K562 (cell line): ENCODE measurements at regions not wholly inside any gene's neighbourhood (a gene's known extent, or its start where the extent isn't known, plus 50 kb on each side); places are given as distances from the start of the nearest gene placed in this dataset.

Experiments used
- ATAC-seq: fragments of 200-7000 bp; cut with Tn5 transposase; 3 replicates; pipeline ENCODE4 v1.9.1; 2020; ENCODE audit warnings: moderate library complexity
- BruUV-seq: library from RNA; stranded (reverse); fragments of 400-500 nt; replicated peaks from 2 replicates; lab custom pipeline; 2021; lab: Mats Ljungman, UMichigan
- CTCF ChIA-PET: fragments of 300-600 bp; formaldehyde crosslinking; extraction: SDS; loops from one replicate; lab custom pipeline; 2021; ENCODE audit warnings: low intra/inter-chr PET ratio; lab: Yijun Ruan, JAX
- POLR2A ChIA-PET: fragments of 300-600, 350-650 bp; sonication (Branson Sonifier 250); formaldehyde crosslinking; extraction: SDS; loops from one replicate; lab custom pipeline; 2021; ENCODE audit warnings: antibody characterized with exemption, inconsistent platforms; lab: Yijun Ruan, JAX
- DNase-seq, 4 experiments: peaks; one replicate each; pipeline versions ENCODE4 v3.0.0 to v3.0.0-alpha.2; 2011 to 2018; ENCODE audit warnings: low spot score in 3 of 4, mixed read lengths in 3 of 4; ENCODE audit errors: extremely low read depth in 1 of 4
- FAIRE-seq: peaks from 2 replicates; lab custom pipeline; 2011; peaks lifted over from hg19 to GRCh38; lab: Jason Lieb, UNC
- H2AFZ ChIP-seq: 2 replicates; pipeline ENCODE4 v1.6.0; 2011; ENCODE audit warnings: low read depth, low read length, control low read depth, inconsistent platforms
- H3K27ac ChIP-seq: fragments of 200-600 bp; 3 replicates; pipeline ENCODE4 v1.8.0; 2011; ENCODE audit warnings: low read depth, mild to moderate bottlenecking, control low read depth, inconsistent platforms, low read length, moderate library complexity, mixed read lengths; ENCODE audit errors: extremely low read depth
- H3K27me3 ChIP-seq, 2 experiments: fragments of 300-600 bp in 1 of 2; 2 replicates in 1 of 2; 3 replicates in 1 of 2; pipeline versions ENCODE4 v1.6.0 to v1.8.0; 2011; ENCODE audit warnings: inconsistent platforms in 2 of 2, low read length in 2 of 2, mild to moderate bottlenecking in 1 of 2, mixed read lengths in 1 of 2, moderate library complexity in 1 of 2; ENCODE audit not compliant: control insufficient read depth in 2 of 2, insufficient read depth in 2 of 2
- H3K36me3 ChIP-seq: fragments of 300-600 bp; 3 replicates; pipeline ENCODE4 v1.8.0; 2011; ENCODE audit warnings: mild to moderate bottlenecking, low read length, inconsistent platforms; ENCODE audit not compliant: control insufficient read depth, insufficient read depth
- H3K4me1 ChIP-seq, 2 experiments: fragments of 200-600 bp in 1 of 2; replicated peaks in 1 of 2; 2 replicates in 1 of 2; 3 replicates in 1 of 2; pipeline versions ENCODE4 v1.5.1 to v1.8.0; 2011; ENCODE audit warnings: inconsistent platforms in 2 of 2, low read length in 2 of 2, mild to moderate bottlenecking in 1 of 2, mixed read lengths in 1 of 2, moderate library complexity in 1 of 2; ENCODE audit not compliant: control insufficient read depth in 2 of 2, insufficient read depth in 2 of 2
- H3K4me2 ChIP-seq: 2 replicates; pipeline ENCODE4 v1.6.1; 2011; ENCODE audit warnings: low read length, control low read depth, inconsistent platforms, mixed read lengths; ENCODE audit not compliant: insufficient read depth
- H3K4me3 ChIP-seq: fragments of 200-600 bp; sonication (generic), shearing (Covaris generic); 2 replicates; pipeline ENCODE4 v1.5.1; 2016; ENCODE audit warnings: control low read depth, inconsistent platforms
- H3K79me2 ChIP-seq: fragments of 200-600 bp; 3 replicates; pipeline ENCODE4 v1.8.0; 2011; ENCODE audit warnings: low read length, inconsistent platforms; ENCODE audit not compliant: control insufficient read depth, insufficient read depth
- H3K9ac ChIP-seq, 2 experiments: 2 replicates each; pipeline versions ENCODE4 v1.6.0 to v1.6.1; 2011; ENCODE audit warnings: low read depth in 2 of 2, low read length in 2 of 2, control low read depth in 1 of 2, inconsistent platforms in 1 of 2, mild to moderate bottlenecking in 1 of 2, mixed read lengths in 1 of 2; ENCODE audit not compliant: insufficient read depth in 1 of 2
- H3K9me1 ChIP-seq: one replicate; pipeline ENCODE4 v1.6.0; 2011; ENCODE audit warnings: inconsistent platforms, mild to moderate bottlenecking, low read length, moderate library complexity; ENCODE audit not compliant: control insufficient read depth, insufficient read depth
- H3K9me3 ChIP-seq: replicated peaks from 2 replicates; pipeline ENCODE4 v1.5.1; 2011; ENCODE audit warnings: low read depth, low read length, inconsistent platforms; ENCODE audit not compliant: control insufficient read depth, insufficient read depth
- H4K20me1 ChIP-seq: replicated peaks from 2 replicates; pipeline ENCODE4 v1.6.1; 2011; ENCODE audit warnings: low read length, inconsistent platforms, mixed read lengths; ENCODE audit not compliant: control insufficient read depth, insufficient read depth
- ATF4 ChIP-seq: fragments of 450-650 bp; formaldehyde crosslinking; IDR thresholded peaks from 2 replicates; pipeline ENCODE4 v1.4.0; 2022; ENCODE audit warnings: mild to moderate bottlenecking, moderate library complexity
- BRD4 ChIP-seq: fragments of 200-600 bp; sonication (generic); IDR thresholded peaks from 2 replicates; pipeline ENCODE4 v1.6.1; 2017; ENCODE audit warnings: inconsistent platforms
- EGR1 ChIP-seq: fragments of 450-650 bp; conservative IDR thresholded peaks from 2 replicates; pipeline ENCODE4 v1.6.1; 2017; ENCODE audit warnings: mild to moderate bottlenecking
- IRF9 ChIP-seq: fragments of 450-650 bp; IDR thresholded peaks from 2 replicates; pipeline ENCODE4 v1.6.1; 2016; ENCODE audit warnings: missing biosample characterization, missing genetic modification characterization
- KLF16 ChIP-seq: IDR thresholded peaks from 2 replicates; pipeline ENCODE4 v1.6.1; 2016; ENCODE audit warnings: antibody characterized with exemption
- MTF1 ChIP-seq: fragments of 250-450 bp; sonication (Bioruptor Pico); IDR thresholded peaks from 2 replicates; pipeline ENCODE4 v1.9.0; 2021; ENCODE audit warnings: moderate library complexity, mild to moderate bottlenecking, inconsistent platforms, borderline replicate concordance
- NCOA4 ChIP-seq: fragments of 450-650 bp; IDR thresholded peaks from 2 replicates; pipeline ENCODE4 v1.6.1; 2018; ENCODE audit warnings: mild to moderate bottlenecking; ENCODE audit not compliant: partially characterized antibody
- PATZ1 ChIP-seq: fragments of 250-450 bp; sonication (Bioruptor Pico); IDR thresholded peaks from 2 replicates; pipeline ENCODE4 v1.5.0; 2020; ENCODE audit warnings: mild to moderate bottlenecking, borderline replicate concordance
- RBM17 ChIP-seq: fragments of 200-400 bp; formaldehyde crosslinking; IDR thresholded peaks from 2 replicates; pipeline ENCODE4 v1.6.1; 2017; ENCODE audit warnings: low read depth, mild to moderate bottlenecking, low read length, borderline replicate concordance
- SAP30 ChIP-seq: fragments of 200-600 bp; sonication (generic); IDR thresholded peaks from 2 replicates; pipeline ENCODE4 v1.6.1; 2012; ENCODE audit warnings: borderline replicate concordance, low read depth, mild to moderate bottlenecking, moderate library complexity, low read length, control low read depth, inconsistent platforms; ENCODE audit not compliant: insufficient read depth, poor library complexity, severe bottlenecking
- SMARCA5 ChIP-seq: fragments of 450-650 bp; IDR thresholded peaks from 2 replicates; pipeline ENCODE4 v1.6.1; 2016
- TCF7 ChIP-seq: sonication (generic); IDR thresholded peaks from 2 replicates; pipeline ENCODE4 v1.6.1; 2016; ENCODE audit warnings: antibody characterized with exemption, borderline replicate concordance
- TFAP4 ChIP-seq: sonication (generic); formaldehyde crosslinking; IDR thresholded peaks from 2 replicates; pipeline ENCODE4 v1.8.0; 2022; ENCODE audit warnings: missing genetic modification reagents, mild to moderate bottlenecking, moderate library complexity, borderline replicate concordance
- ZFP1 ChIP-seq: fragments of 450-650 bp; formaldehyde crosslinking; IDR thresholded peaks from 2 replicates; pipeline ENCODE4 v1.4.0; 2020; ENCODE audit warnings: mild to moderate bottlenecking, mixed read lengths
- ZNF347 ChIP-seq: fragments of 450-650 bp; formaldehyde crosslinking; IDR thresholded peaks from 2 replicates; pipeline ENCODE4 v1.4.0; 2020; ENCODE audit warnings: low read depth, mild to moderate bottlenecking, moderate library complexity
- ZNF444 ChIP-seq: fragments of 250-450 bp; sonication (Bioruptor Pico); IDR thresholded peaks from 2 replicates; pipeline ENCODE4 v1.4.0; 2020; ENCODE audit warnings: mild to moderate bottlenecking, moderate library complexity
- WGBS: fragments of 100-300 bp; shearing (Covaris generic); methylation state at CpG from one replicate; pipeline ENCODE4 v1.1.6; 2016; ENCODE audit warnings: low coverage, mixed read lengths; ENCODE audit not compliant: insufficient coverage; ENCODE audit errors: missing lambda C conversion rate; 5-methylcytosine and 5-hydroxymethylcytosine counted together
- in situ Hi-C: fragments of 300-500 bp; cut with MboI; formaldehyde crosslinking; loops from 4 replicates; pipeline ENCODE4 v1.15.0; 2018; ENCODE audit warnings: inconsistent platforms, mixed read lengths
- intact Hi-C: fragments of 100-400 bp; cut with micrococcal nuclease; formaldehyde crosslinking; loops from 2 replicates; pipeline ENCODE4 v1.14.2; 2022
- TF ChIP-seq, protein P1 (sequence below): fragments of 450-650 bp; IDR thresholded peaks from 2 replicates; pipeline ENCODE4 v1.6.1; 2018; ENCODE audit warnings: mild to moderate bottlenecking, low read depth; ENCODE audit not compliant: partially characterized antibody

DNA sequence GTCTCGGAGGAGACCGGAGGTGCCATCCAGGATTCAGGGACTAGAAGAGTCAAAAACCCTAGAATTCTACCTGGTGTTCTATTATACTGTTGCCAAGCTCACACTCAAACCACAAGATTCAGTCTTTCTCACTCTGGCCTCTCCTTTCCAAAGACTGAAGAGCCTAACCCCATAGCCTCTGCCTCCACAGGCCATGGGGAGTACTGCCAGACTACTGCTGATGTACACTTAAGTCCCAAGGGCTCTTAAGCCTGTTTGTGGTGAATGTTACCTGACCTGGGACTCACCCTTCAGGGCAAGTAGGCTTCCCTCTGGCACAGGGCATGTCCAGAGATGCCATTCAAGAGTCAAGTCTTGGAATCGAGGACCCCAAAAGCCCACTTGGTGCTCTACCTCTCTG, 58.9 kb upstream of the IRS4 start:
- ATAC-seq (no peak), FAIRE-seq (no peak), DNase-seq (no peak)
- Histone ChIP-seq H3K27me3 (no peaks in the 10 kb centered on the region), H4K20me1 (no peaks in the 10 kb centered on the region), H3K4me1 (no peaks in the 10 kb centered on the region), H3K9me1 (no peaks in the 10 kb centered on the region), H3K27ac (no peak overlapping the region), H3K4me2 (no peak overlapping the region), H3K9me3 (no peaks in the 10 kb centered on the region), H3K36me3 (no peaks in the 10 kb centered on the region), H2AFZ (no peak overlapping the region), H3K4me3 (no peak overlapping the region), H3K9ac (no peak overlapping the region), H3K79me2 (no peaks in the 10 kb centered on the region)
- ChIA-PET CTCF (no interaction called here), POLR2A (no interaction called here)
- intact Hi-C loops, result no loop called here
- WGBS, result 0% methylated on average over 1 of the region's 3 CpGs
- BruUV-seq, result no TSS peak
- in situ Hi-C loops, result no loop called here
- TF ChIP-seq, protein P1, sequence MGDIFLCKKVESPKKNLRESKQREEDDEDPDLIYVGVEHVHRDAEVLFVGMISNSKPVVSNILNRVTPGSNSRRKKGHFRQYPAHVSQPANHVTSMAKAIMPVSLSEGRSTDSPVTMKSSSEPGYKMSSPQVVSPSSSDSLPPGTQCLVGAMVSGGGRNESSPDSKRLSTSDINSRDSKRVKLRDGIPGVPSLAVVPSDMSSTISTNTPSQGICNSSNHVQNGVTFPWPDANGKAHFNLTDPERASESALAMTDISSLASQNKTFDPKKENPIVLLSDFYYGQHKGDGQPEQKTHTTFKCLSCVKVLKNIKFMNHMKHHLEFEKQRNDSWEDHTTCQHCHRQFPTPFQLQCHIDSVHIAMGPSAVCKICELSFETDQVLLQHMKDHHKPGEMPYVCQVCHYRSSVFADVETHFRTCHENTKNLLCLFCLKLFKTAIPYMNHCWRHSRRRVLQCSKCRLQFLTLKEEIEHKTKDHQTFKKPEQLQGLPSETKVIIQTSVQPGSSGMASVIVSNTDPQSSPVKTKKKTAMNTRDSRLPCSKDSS, result no peak
- TF ChIP-seq KLF16 (no peak), TFAP4 (CRISPR knock-in tag) (no peak), IRF9 (tag) (no peak), RBM17 (no peak), ZFP1 (CRISPR knock-in tag) (no peak), BRD4 (no peak), MTF1 (CRISPR knock-in tag) (no peak), ZNF444 (CRISPR knock-in tag) (no peak), TCF7 (no peak), PATZ1 (CRISPR knock-in tag) (no peak), NCOA4 (no peak), SAP30 (no peak), SMARCA5 (no peak), ZNF347 (CRISPR knock-in tag) (no peak), ATF4 (CRISPR knock-in tag) (no peak), EGR1 (no peak)
